Activated naive CD4-positive, alpha-beta T cell treated with anti-CD3 and anti-CD28 coated beads, Interleukin-2, amount 50 U/mL, for 16 hours (primary cell): ENCODE measurements at regions not wholly inside any gene's neighbourhood (a gene's known extent, or its start where the extent isn't known, plus 50 kb on each side); places are given as distances from the start of the nearest gene placed in this dataset.

Experiments used
- DNase-seq: peaks from one replicate; pipeline ENCODE4 v3.0.0-alpha.2; 2020

DNA sequence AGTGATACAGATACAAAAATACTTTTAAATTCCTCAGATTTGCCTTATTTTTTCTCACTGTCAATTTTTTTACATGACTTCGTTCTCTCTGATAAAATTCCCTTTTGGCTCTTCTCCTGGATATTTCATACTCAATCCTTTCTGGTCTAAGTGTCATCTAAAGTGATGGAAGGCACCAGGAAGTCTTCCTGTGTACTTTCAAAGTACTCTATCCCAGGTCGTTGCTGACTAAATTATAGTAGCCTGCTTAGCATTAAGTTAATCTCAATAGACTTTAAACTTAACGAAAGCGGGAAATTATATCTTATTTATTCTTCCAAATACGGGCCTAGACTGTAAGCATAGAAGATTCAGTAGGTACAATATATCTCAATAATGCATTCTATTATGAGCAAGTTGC, 67.8 kb downstream of the CASP12 start:
- DNase-seq, result no peak

- DNase-seq, result no peak
Measured at GRCh38 chr11:104830080-104830479, 68.2 kb downstream of the CASP12 start.

- DNase-seq, result no peak
Measured at GRCh38 chr11:104826772-104827171, 71.5 kb downstream of the CASP12 start.

DNA sequence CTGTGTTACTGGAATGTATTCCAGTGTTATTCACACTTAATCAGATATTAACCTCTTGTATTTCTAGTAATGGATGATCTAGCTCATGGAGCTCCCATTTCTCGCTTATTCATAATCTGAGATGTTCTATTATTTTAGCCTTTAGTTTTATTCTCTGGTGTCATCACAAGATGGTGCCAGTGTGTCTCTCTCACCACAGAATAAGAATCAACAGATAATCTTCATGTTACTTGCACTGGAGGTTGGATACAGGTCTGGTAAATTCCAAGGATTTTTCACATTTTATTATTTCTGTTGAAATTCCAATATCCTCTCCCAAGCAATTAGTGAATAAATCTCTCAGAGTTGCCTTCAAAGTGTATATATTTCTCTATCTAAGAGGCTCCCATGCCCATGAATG, 74.6 kb downstream of the CASP12 start:
- no peak for DNase-seq

GRCh38 chr11:104820431-104820830, 77.8 kb downstream of the CASP12 start:
- DNase-seq, result no peak

DNA sequence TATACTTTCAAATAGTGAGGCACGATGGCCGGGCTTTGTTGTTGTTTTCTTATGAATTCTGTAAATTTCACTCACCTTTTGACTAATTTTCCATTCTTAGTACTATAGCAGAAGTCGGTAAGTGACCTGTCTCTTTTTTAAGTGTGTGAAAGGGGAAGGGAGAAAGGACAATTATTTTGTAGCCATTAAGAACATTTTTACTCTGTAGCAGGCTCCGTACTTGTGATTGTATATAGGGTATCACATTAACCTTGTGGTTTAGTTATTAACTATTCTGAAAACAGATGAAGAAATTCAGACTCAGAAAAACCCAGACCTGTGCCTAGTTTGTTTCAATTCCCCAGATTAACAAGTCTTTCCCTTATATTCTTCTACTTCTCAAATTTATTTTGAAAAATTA, 78.7 kb downstream of the CASP12 start:
- no peak for DNase-seq

- DNase-seq, result no peak
Measured at GRCh38 chr11:104819107-104819506, 79.2 kb downstream of the CASP12 start.

- DNase-seq, result no peak
Measured at GRCh38 chr11:104817973-104818372, 80.3 kb downstream of the CASP12 start.

DNA sequence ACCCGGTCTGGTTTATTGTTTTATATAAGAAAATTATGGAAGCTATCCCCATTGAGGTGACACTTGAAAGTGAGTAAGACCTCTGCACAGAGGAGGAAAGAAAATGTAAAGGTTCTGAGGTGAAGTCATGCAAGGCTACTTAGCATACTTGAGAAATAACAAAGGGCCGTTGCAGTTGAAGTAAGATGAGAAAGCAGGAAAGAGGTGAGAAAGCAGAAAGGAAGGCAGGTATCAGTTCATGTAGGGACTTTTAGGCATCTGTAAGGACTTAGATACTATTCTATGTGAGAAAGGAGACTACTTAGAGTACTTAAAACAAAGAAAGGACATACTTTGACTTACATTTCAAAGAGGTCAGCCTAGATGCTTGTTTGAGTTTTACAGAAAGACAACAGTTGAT, 84.7 kb downstream of the CASP12 start:
- DNase-seq, result no peak

DNA sequence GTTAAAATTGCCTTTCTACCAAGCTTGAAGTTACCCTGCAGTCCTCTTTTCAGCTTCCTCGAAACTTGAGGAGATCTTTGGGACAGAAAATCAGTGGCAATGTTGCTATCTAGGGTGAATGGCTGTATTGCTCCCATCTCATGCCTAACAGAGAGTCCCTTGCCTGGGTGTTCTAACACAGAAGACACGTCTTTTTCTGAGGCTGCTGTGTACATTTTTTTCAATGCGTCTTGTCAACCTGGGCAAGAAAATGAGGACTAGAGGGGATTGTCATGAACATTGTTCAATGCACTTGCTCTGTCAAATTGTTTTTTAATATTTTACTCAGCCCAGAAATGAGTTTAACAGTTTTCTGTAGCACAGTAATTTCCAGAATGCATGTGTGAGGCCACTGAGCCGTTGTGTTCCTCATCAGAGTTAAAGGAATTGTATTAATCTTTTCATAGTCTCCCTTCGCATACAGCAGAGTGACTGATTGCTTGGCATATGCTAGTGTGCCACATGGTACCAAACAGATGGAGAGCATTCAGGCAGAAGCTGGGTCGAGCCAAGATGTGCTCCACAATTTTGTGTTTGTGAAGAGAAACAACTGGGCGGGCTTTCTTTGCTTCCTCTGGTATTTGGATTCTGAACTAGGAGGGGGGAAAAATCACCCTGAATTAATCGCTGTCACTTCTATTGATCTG, 86.0 kb downstream of the CASP12 start:
- no peak for DNase-seq

- DNase-seq, result no peak
Measured at GRCh38 chr11:104803776-104804175, 94.5 kb downstream of the CASP12 start.

- DNase-seq, result no peak
Measured at GRCh38 chr11:104799251-104799650, 99.0 kb downstream of the CASP12 start.

DNA sequence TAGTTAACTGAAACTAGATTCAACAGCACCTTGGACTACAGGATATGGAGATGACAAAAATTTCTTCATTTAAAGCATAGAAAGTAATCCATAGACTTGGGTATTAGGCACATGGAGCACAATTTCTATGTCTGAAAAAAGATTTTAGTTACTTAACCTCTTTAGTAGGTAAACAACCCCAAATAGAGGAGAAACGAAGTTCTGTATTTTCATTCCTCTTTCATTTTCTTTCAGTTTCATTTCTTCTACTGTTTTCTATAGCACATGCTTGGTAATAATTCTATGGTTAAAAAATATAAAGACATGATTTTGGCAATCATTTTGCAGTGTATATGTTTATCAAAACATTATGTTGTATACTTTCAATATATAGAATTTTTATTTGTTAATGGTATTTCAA, 99.5 kb downstream of the CASP12 start:
- DNase-seq, result no peak

GRCh38 chr11:104796301-104796700, 102.0 kb downstream of the CASP12 start:
- no peak for DNase-seq

DNA sequence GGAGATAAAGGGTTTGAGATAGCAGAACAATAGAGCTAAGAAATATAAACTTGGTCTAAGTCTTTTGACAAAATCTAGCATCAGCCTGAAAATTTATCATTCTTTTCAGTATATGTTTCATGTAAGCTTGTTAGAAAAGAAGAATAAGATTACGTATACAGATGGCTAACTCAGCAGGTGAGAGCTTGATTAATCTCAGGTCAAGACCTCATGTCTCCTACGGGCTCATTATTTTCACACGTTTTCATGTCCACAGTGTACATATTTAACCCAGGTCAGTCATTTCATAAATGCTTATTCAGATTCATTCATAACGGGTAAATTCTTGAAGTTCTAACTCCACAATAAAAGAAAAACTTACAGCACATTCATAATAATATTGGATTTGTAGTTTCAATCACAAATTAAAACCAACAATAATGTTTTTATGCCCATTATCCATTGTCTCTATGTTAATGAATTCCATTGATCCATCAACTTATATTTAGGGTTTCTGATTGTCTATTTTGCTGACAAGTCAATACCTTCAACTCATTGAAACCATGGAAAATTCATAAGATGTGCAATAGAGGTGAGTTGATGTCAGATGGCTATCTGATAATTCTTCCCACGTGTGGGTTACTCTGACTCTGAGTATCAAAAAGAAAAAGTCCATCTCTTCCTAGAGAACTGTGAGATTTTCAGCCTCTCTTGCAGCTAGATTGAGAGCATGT, 102.6 kb downstream of the CASP12 start:
- no peak for DNase-seq

DNA sequence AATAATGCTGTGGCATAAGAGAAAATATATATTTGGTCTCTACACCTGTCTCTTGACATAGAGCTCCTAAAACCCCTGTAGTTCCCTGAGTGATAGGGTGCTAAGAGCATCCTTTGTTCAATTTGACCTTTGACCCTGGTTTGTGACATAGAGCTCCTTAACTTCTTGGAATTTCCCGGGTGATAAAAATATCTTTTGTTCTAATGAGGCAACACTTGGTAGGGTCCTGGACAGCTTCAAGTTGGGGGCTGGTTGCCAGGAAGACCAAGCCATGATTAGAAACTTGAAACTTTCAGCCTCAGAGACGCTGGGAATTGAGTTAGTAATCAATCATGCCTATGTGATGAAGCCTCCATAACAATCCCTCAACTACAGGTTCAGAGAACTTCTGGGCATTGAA, 105.4 kb downstream of the CASP12 start:
- DNase-seq, result no peak

GRCh38 chr11:104791896-104792295, 106.4 kb downstream of the CASP12 start:
- no peak for DNase-seq

GRCh38 chr11:104784684-104785460, 113.4 kb downstream of the CASP12 start:
- no peak for DNase-seq

DNA sequence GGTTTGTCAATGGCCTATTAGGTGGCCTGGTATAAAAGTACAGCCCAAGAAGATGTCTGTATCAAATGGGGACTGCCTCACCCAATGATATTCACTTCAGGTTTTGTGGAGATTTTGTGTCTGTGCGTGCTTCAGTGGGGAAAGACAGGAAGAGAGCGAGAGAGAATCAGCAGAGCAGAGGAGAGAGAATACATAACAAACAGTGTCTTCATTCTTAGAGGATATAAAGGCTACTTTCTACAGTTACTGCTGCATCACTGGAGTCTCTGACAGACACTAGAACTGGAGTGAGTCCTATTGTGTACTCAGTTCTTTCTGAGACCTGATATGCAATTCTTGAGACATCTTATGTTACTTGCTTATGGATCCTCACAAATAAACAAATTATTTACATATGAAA, 115.0 kb downstream of the CASP12 start:
- no peak for DNase-seq

GRCh38 chr11:104782377-104782754, 115.9 kb downstream of the CASP12 start:
- no peak for DNase-seq

DNA sequence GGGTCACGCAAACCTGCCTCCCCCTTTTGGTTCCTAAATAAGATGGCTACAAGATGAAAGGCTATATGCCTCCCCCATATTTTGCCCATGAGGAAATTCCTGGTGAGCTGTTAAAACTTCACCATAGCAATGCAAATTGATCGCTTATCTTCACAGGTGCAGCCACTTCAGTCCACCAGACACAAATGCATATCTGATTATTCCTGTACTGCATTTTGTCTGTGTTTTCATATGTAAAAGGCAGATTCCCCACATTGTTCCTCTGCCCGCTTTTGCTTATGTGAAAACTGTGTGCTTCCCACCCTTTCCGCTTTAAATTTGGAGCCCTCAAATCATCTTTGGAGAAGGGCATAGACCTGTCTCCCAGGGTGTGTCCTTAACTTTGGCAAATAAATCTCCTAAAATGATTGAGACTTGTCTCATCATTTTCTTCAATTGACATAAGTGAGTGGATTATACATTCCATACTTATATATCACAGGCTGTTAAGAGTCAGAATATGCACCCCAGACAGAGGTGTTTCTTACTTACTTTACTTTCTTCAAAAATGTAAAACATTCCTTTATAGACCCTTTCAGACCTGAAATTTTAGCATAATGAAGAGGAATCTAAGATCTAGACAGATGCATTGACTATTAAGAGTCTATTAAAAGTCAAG, 116.4 kb downstream of the CASP12 start:
- no peak for DNase-seq

DNA sequence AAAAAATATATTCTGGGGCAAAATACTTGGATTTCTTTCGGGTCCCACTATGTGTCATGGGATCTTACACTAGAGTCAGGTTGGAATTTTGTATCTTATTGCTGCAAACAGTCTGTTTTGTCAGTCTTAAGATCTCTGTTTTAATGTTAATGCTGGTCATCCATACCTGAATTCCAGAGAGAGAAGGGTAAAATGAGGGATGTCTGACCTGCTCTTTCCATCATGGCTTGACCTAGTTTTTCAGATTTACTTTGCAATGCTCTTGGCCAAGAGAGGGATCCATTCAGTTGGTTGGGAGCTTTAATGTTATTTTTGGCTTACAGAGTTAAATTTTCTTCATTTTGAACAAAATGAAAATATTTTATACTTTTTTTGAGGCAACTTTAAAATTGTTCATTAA, 117.2 kb downstream of the CASP12 start:
- no peak for DNase-seq

- no peak for DNase-seq
Measured at GRCh38 chr11:104776501-104777170, 121.6 kb downstream of the CASP12 start.
